HG03095 (cell line): ENCODE measurements at regions not wholly inside any gene's neighbourhood (a gene's known extent, or its start where the extent isn't known, plus 50 kb on each side); places are given as distances from the start of the nearest gene placed in this dataset.

Experiments
- ATAC-seq: cut with Tn5 transposase; IDR thresholded peaks from one replicate; pipeline ENCODE4 v1.9.1; 2021; ENCODE audit warnings: moderate library complexity; ENCODE audit not compliant: unreplicated experiment

DNA sequence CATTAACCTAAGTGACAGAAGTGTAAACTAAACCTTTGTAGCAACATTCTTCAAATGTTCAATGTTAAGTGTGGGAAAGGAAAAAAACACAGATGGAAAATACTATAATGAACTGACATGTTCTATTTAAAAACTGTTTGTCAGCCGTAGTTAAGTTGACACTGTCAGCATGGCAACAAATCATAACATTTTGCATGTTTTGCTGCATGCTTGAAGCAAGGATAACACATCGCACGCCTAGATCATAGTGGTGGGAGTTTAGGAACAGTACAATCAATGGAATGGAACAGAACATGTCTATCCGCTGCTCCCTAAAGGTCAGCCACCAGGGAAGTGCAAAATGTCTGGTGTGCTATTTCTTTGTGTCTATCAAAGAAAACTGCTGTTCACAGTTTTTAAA lies 62.5 kb upstream of the ESRRG start:
- ATAC-seq: no peak

DNA sequence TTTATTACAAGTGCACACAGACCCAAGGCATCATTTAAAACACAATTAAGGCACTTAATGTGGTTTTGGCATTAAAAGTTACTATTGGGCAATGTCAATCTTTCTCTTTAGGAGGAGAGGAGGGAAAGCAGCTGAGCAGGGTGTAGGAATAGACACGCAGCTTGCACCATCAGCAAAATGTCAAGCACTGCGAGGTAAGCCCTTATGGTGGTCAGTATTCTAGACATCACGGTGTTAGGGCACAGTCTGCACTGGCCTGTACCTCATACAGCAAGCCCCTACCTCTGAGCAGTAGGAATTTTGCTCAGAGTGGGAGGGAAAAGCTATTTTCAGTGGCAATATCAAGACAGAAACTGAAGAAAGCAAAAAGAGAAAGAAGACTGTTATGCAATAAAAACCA lies 62.0 kb upstream of the ESRRG start:
- no peak for ATAC-seq

DNA sequence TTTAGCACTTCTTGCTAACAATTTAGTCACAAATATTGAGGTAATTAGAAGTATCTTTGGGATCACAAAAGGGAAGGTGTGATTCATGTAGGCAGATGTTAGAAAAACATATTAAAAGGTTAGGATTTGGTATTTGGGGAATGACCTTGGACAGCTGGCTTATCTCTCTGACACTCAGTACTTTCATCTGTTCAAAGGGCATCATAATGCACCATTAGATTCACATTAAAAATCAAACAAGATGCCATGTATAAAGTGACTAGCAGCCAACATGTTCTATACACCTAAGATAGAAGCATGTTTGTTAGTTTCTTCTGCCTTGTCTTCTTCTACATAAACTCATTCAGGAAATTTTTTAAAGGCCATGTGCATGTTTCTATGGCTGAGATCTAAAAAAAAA lies 56.5 kb upstream of the ESRRG start:
- ATAC-seq: no peak

DNA sequence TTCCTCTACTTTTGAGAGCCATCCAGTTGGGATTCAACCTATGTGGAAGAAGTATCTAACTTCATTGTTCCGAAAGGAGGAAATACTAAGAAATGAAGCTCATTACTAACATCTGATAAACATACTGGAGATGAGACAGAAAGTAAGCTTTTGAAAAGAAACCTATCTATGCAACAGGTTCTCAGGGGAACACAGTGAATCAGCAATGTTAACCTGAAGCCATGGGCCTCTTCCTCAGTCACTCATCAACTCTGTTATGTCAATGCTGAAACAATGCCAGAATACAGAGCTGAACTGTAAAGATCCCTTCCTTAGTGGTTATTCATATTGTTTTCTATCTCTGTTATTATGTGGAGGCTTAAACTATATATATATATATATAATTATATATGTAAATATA lies 55.5 kb upstream of the ESRRG start:
- no peak for ATAC-seq

DNA sequence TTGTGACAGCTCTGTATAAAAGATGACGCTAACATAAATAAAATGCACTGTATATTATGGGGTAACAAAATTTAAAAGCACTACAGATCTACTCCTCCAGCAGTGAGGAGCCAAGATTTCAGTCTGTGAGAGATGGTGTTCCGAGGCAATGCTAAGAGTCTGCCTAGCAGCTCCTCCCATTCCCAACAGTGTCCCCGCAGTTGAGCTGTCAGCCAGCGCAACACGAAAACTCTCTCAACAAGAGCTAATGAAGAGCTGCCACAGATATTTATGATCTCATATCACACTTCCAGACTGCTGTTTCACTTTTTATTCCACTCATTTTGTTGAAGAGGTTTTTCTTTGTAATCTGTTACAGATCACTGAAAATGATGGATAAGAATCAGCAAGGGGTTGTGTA lies 53.9 kb upstream of the ESRRG start:
- no peak for ATAC-seq
